ENCODE measurements at regions not wholly inside any gene's neighbourhood (a gene's known extent, or its start where the extent isn't known, plus 50 kb on each side); places are given as distances from the start of the nearest gene placed in this dataset.

- Histone ChIP-seq H3K36me3 (no peaks in the 10 kb centered on the region), H3K27me3 (no peaks in the 10 kb centered on the region), H3K4me1 (no peaks in the 10 kb centered on the region), H3K9me3 (no peaks in the 10 kb centered on the region), H3K27ac (no peak overlapping the region), H3K4me3 (no peak overlapping the region)
- DNase-seq, result no peak
- no peak for TF ChIP-seq CTCF (IDR thresholded peaks at IDR 0.05)
- TF ChIP-seq POLR2A (IDR thresholded peaks at IDR 0.05), result no peak
Observed at GRCh38 chr10:10196701-10197100, 821.0 kb upstream of the CELF2 start.

- DNase-seq, result no peak
- no peak for TF ChIP-seq CTCF (IDR thresholded peaks at IDR 0.05)
- no peak for TF ChIP-seq POLR2A (IDR thresholded peaks at IDR 0.05)
- no peaks in the 10 kb centered on the region for H3K36me3 ChIP-seq
Observed at GRCh38 chr10:10197423-10197822, 820.2 kb upstream of the CELF2 start.

GRCh38 chr10:10198363-10198762, 819.3 kb upstream of the CELF2 start:
- H3K4me3 ChIP-seq, result no peak overlapping the region
- TF ChIP-seq CTCF (IDR thresholded peaks at IDR 0.05), result no peak
- TF ChIP-seq POLR2A (IDR thresholded peaks at IDR 0.05), result no peak
- no peaks in the 10 kb centered on the region for H3K9me3 ChIP-seq
- no peak for DNase-seq
- H3K27ac ChIP-seq, result no peak overlapping the region
- no peaks in the 10 kb centered on the region for H3K4me1 ChIP-seq
- H3K36me3 ChIP-seq, result no peaks in the 10 kb centered on the region
- no peaks in the 10 kb centered on the region for H3K27me3 ChIP-seq

More at GRCh38 chr10:10197423-10197822, 820.2 kb upstream of the CELF2 start:
- Histone ChIP-seq H3K4me1 (no peaks in the 10 kb centered on the region), H3K27me3 (no peaks in the 10 kb centered on the region), H3K4me3 (no peak overlapping the region), H3K9me3 (no peaks in the 10 kb centered on the region), H3K27ac (no peak overlapping the region)

- Histone ChIP-seq H3K27ac (no peak overlapping the region), H3K9me3 (no peaks in the 10 kb centered on the region), H3K4me3 (no peak overlapping the region), H3K36me3 (no peaks in the 10 kb centered on the region), H3K27me3 (no peaks in the 10 kb centered on the region), H3K4me1 (no peaks in the 10 kb centered on the region)
- no peak for DNase-seq
- no peak for TF ChIP-seq POLR2A (IDR thresholded peaks at IDR 0.05)
- no peak for TF ChIP-seq CTCF (IDR thresholded peaks at IDR 0.05)
Observed at GRCh38 chr10:10204415-10204814, 813.3 kb upstream of the CELF2 start.

- H3K27me3 ChIP-seq, result no peaks in the 10 kb centered on the region
- no peaks in the 10 kb centered on the region for H3K36me3 ChIP-seq
- H3K4me1 ChIP-seq, result no peaks in the 10 kb centered on the region
- no peak overlapping the region for H3K4me3 ChIP-seq
- H3K27ac ChIP-seq, result no peak overlapping the region
- TF ChIP-seq CTCF (IDR thresholded peaks at IDR 0.05) (no peak), POLR2A (IDR thresholded peaks at IDR 0.05) (no peak)
- DNase-seq, result no peak
- no peaks in the 10 kb centered on the region for H3K9me3 ChIP-seq
Observed at GRCh38 chr10:10205906-10206305, 811.8 kb upstream of the CELF2 start.

GRCh38 chr10:10207538-10207937, 810.1 kb upstream of the CELF2 start:
- Histone ChIP-seq H3K27me3 (no peaks in the 10 kb centered on the region), H3K36me3 (no peaks in the 10 kb centered on the region), H3K27ac (no peak overlapping the region), H3K9me3 (no peaks in the 10 kb centered on the region), H3K4me1 (no peaks in the 10 kb centered on the region), H3K4me3 (no peak overlapping the region)
- DNase-seq, result no peak
- TF ChIP-seq CTCF (IDR thresholded peaks at IDR 0.05) (no peak), POLR2A (IDR thresholded peaks at IDR 0.05) (no peak)
